ENCODE measurements at regions not wholly inside any gene's neighbourhood (a gene's known extent, or its start where the extent isn't known, plus 50 kb on each side); places are given as distances from the start of the nearest gene placed in this dataset.

- CTCF ChIA-PET = no interaction called here
- no peaks in the 10 kb centered on the region for H3K4me1 Mint-ChIP-seq
- intact Hi-C loops (cut with micrococcal nuclease) = no loop called here
Measured at GRCh38 chr3:3737531-3737930, 61.7 kb upstream of the LRRN1 start.

GRCh38 chr3:3735919-3736318, 63.3 kb upstream of the LRRN1 start:
- Mint-ChIP-seq H3K9me3 (no peaks in the 10 kb centered on the region), H3K36me3 (ENCODE audit: low read depth) (no peaks in the 10 kb centered on the region), H3K27me3 (peaks cover 2% of the 10 kb centered on the region), H3K4me1 (no peaks in the 10 kb centered on the region), H3K27ac (no peak overlapping the region), H3K4me3 (no peak overlapping the region)
- POLR2A ChIA-PET = no interaction called here
- CTCF ChIA-PET = no interaction called here
- DNase-seq = no peak
- intact Hi-C loops (cut with micrococcal nuclease) = no loop called here
- ATAC-seq (ENCODE audit: low read depth) = no peak
- no peak for TF ChIP-seq CTCF (IDR thresholded peaks at IDR 0.05)

More at GRCh38 chr3:3737531-3737930, 61.7 kb upstream of the LRRN1 start:
- ATAC-seq (ENCODE audit: low read depth) (no peak), DNase-seq (no peak)
- Mint-ChIP-seq H3K36me3 (ENCODE audit: low read depth) (no peaks in the 10 kb centered on the region), H3K27ac (no peak overlapping the region), H3K4me3 (no peak overlapping the region), H3K9me3 (no peaks in the 10 kb centered on the region), H3K27me3 (no peaks in the 10 kb centered on the region)
- POLR2A ChIA-PET = no interaction called here
- TF ChIP-seq CTCF (IDR thresholded peaks at IDR 0.05) = no peak

GRCh38 chr3:3734881-3735280, 64.3 kb upstream of the LRRN1 start:
- no peak overlapping the region for H3K4me3 Mint-ChIP-seq
- ChIA-PET POLR2A (no interaction called here), CTCF (no interaction called here)
- TF ChIP-seq CTCF (IDR thresholded peaks at IDR 0.05) = no peak
- no peaks in the 10 kb centered on the region for H3K9me3 Mint-ChIP-seq
- H3K4me1 Mint-ChIP-seq = no peaks in the 10 kb centered on the region
- no peak overlapping the region for H3K27ac Mint-ChIP-seq
- no peak for DNase-seq
- peaks cover 2% of the 10 kb centered on the region for H3K27me3 Mint-ChIP-seq
- no peak for ATAC-seq (ENCODE audit: low read depth)
- no peaks in the 10 kb centered on the region for H3K36me3 Mint-ChIP-seq (ENCODE audit: low read depth)
- intact Hi-C loops (cut with micrococcal nuclease) = no loop called here

GRCh38 chr3:3729261-3729660, 70.0 kb upstream of the LRRN1 start:
- no peak for ATAC-seq (ENCODE audit: low read depth)
- ChIA-PET CTCF (no interaction called here), POLR2A (no interaction called here)
- no peak overlapping the region for H3K27ac Mint-ChIP-seq
- DNase-seq = no peak
- H3K36me3 Mint-ChIP-seq (ENCODE audit: low read depth) = no peaks in the 10 kb centered on the region
- H3K9me3 Mint-ChIP-seq = no peaks in the 10 kb centered on the region
- peaks cover 2% of the 10 kb centered on the region for H3K27me3 Mint-ChIP-seq
- no peaks in the 10 kb centered on the region for H3K4me1 Mint-ChIP-seq
- H3K4me3 Mint-ChIP-seq = no peak overlapping the region
- no peak for TF ChIP-seq CTCF (IDR thresholded peaks at IDR 0.05)
- intact Hi-C loops (cut with micrococcal nuclease) = no loop called here

- DNase-seq (no peak), ATAC-seq (ENCODE audit: low read depth) (no peak)
- no peaks in the 10 kb centered on the region for H3K27me3 Mint-ChIP-seq
- H3K27ac Mint-ChIP-seq = no peak overlapping the region
- ChIA-PET POLR2A (no interaction called here), CTCF (no interaction called here)
- H3K4me1 Mint-ChIP-seq = no peaks in the 10 kb centered on the region
- no peaks in the 10 kb centered on the region for H3K9me3 Mint-ChIP-seq
- intact Hi-C loops (cut with micrococcal nuclease) = no loop called here
- no peak for TF ChIP-seq CTCF (IDR thresholded peaks at IDR 0.05)
- no peak overlapping the region for H3K4me3 Mint-ChIP-seq
- no peaks in the 10 kb centered on the region for H3K36me3 Mint-ChIP-seq (ENCODE audit: low read depth)
Measured at GRCh38 chr3:3726549-3726948, 72.7 kb upstream of the LRRN1 start.
